H9 (cell line): ENCODE measurements at regions not wholly inside any gene's neighbourhood (a gene's known extent, or its start where the extent isn't known, plus 50 kb on each side); places are given as distances from the start of the nearest gene placed in this dataset.

Experiments used
- DNase-seq: peaks from one replicate; pipeline ENCODE4 v3.0.0-alpha.2; 2017
- H2AFZ ChIP-seq: one replicate; pipeline ENCODE4 v1.6.1; 2013; ENCODE audit warnings: mild to moderate bottlenecking, low read length, control low read depth, moderate library complexity
- H2AK5ac ChIP-seq: 2 replicates; pipeline ENCODE4 v1.6.1; 2013; ENCODE audit warnings: low read length, control low read depth, mixed read lengths; ENCODE audit not compliant: insufficient read length
- H2BK120ac ChIP-seq: one replicate; pipeline ENCODE4 v1.6.1; 2013; ENCODE audit warnings: low read depth, mild to moderate bottlenecking, low read length, control low read depth, inconsistent platforms; ENCODE audit not compliant: poor library complexity, severe bottlenecking
- H2BK12ac ChIP-seq: 2 replicates; pipeline ENCODE4 v1.6.1; 2013; ENCODE audit warnings: low read length, control low read depth, mixed read lengths, low read depth; ENCODE audit not compliant: insufficient read length
- H2BK15ac ChIP-seq: 2 replicates; pipeline ENCODE4 v1.6.1; 2013; ENCODE audit warnings: low read depth, low read length, control low read depth
- H2BK20ac ChIP-seq: one replicate; pipeline ENCODE4 v1.6.1; 2013; ENCODE audit warnings: low read depth, mild to moderate bottlenecking, low read length, control low read depth, inconsistent platforms; ENCODE audit not compliant: poor library complexity, severe bottlenecking
- H2BK5ac ChIP-seq: 2 replicates; pipeline ENCODE4 v1.6.1; 2013; ENCODE audit warnings: low read length, control low read depth, mixed read lengths; ENCODE audit not compliant: insufficient read length
- H3K14ac ChIP-seq: 2 replicates; pipeline ENCODE4 v1.6.1; 2013; ENCODE audit warnings: low read length, control low read depth; ENCODE audit not compliant: insufficient read depth
- H3K18ac ChIP-seq: 2 replicates; pipeline ENCODE4 v1.6.1; 2013; ENCODE audit warnings: low read depth, mild to moderate bottlenecking, mixed read lengths, low read length, control low read depth; ENCODE audit not compliant: insufficient read length
- H3K23ac ChIP-seq: 2 replicates; pipeline ENCODE4 v1.6.1; 2013; ENCODE audit warnings: low read length, control low read depth, mixed read lengths, low read depth; ENCODE audit not compliant: insufficient read length
- H3K23me2 ChIP-seq: 2 replicates; pipeline ENCODE4 v1.6.1; 2013; ENCODE audit warnings: low read depth, mild to moderate bottlenecking, mixed read lengths, low read length, control low read depth; ENCODE audit not compliant: insufficient read length, poor library complexity, severe bottlenecking
- H3K27ac ChIP-seq: 2 replicates; pipeline ENCODE4 v1.5.1; 2013; ENCODE audit warnings: low read length, control low read depth, mixed read lengths, low read depth; ENCODE audit not compliant: insufficient read length
- H3K27me3 ChIP-seq: 2 replicates; pipeline ENCODE4 v1.6.1; 2013; ENCODE audit warnings: low read length, control low read depth, inconsistent platforms; ENCODE audit not compliant: insufficient read depth
- H3K4ac ChIP-seq: 2 replicates; pipeline ENCODE4 v1.6.1; 2013; ENCODE audit warnings: low read depth, mild to moderate bottlenecking, control low read depth, inconsistent platforms, low read length, moderate library complexity
- H3K4me1 ChIP-seq: 2 replicates; pipeline ENCODE4 v1.6.1; 2013; ENCODE audit warnings: low read length, control low read depth, inconsistent platforms; ENCODE audit not compliant: insufficient read depth
- H3K4me2 ChIP-seq: 2 replicates; pipeline ENCODE4 v1.6.1; 2013; ENCODE audit warnings: low read length, control low read depth, mixed read lengths; ENCODE audit not compliant: insufficient read length, insufficient read depth
- H3K56ac ChIP-seq: 2 replicates; pipeline ENCODE4 v1.6.1; 2013; ENCODE audit warnings: low read depth, mild to moderate bottlenecking, mixed read lengths, low read length, control low read depth; ENCODE audit not compliant: insufficient read length
- H3K79me1 ChIP-seq: 2 replicates; pipeline ENCODE4 v1.6.1; 2013; ENCODE audit warnings: low read depth, mild to moderate bottlenecking, moderate library complexity, low read length, control low read depth, inconsistent platforms; ENCODE audit not compliant: insufficient read depth, poor library complexity, severe bottlenecking
- H3K79me2 ChIP-seq: 2 replicates; pipeline ENCODE4 v1.6.1; 2013; ENCODE audit warnings: low read length, control low read depth, inconsistent platforms; ENCODE audit not compliant: insufficient read depth
- H3K9ac ChIP-seq: 2 replicates; pipeline ENCODE4 v1.6.1; 2013; ENCODE audit warnings: low read length, control low read depth, mixed read lengths; ENCODE audit not compliant: insufficient read length; ENCODE audit errors: extremely low read depth
- H3K9me3 ChIP-seq: one replicate; pipeline ENCODE4 v1.6.1; 2013; ENCODE audit warnings: low read depth, low read length, inconsistent platforms; ENCODE audit not compliant: control insufficient read depth
- H3T11ph ChIP-seq: one replicate; pipeline ENCODE4 v1.6.1; 2013; ENCODE audit warnings: mild to moderate bottlenecking, low read length, control low read depth, inconsistent platforms
- H4K20me1 ChIP-seq: one replicate; pipeline ENCODE4 v1.6.1; 2013; ENCODE audit not compliant: control insufficient read depth, insufficient read length, insufficient read depth
- H4K5ac ChIP-seq: 2 replicates; pipeline ENCODE4 v1.6.1; 2013; ENCODE audit warnings: low read depth, mild to moderate bottlenecking, mixed read lengths, low read length, control low read depth; ENCODE audit not compliant: insufficient read length
- H4K8ac ChIP-seq: replicated peaks from 2 replicates; pipeline ENCODE4 v1.6.1; 2013; ENCODE audit warnings: low read length, control low read depth, mixed read lengths, low read depth; ENCODE audit not compliant: insufficient read length
- H4K91ac ChIP-seq: 2 replicates; pipeline ENCODE4 v1.6.1; 2013; ENCODE audit warnings: low read depth, mild to moderate bottlenecking, moderate library complexity, mixed read lengths, low read length, control low read depth; ENCODE audit not compliant: insufficient read length
- H3K27ac Mint-ChIP-seq, 3 experiments: 2 replicates in 2 of 3; 3 replicates in 1 of 3; pipeline ENCODE4 v1.8.0; 2020 to 2021; ENCODE audit warnings: mixed read lengths in 3 of 3, mild to moderate bottlenecking in 1 of 3, moderate library complexity in 1 of 3
- H3K27me3 Mint-ChIP-seq: 2 replicates; pipeline ENCODE4 v1.8.0; 2021; ENCODE audit warnings: low read depth, mild to moderate bottlenecking, moderate library complexity, mixed read lengths
- H3K36me3 Mint-ChIP-seq, 3 experiments: 2 replicates in 2 of 3; 3 replicates in 1 of 3; pipeline ENCODE4 v1.8.0; 2020 to 2021; ENCODE audit warnings: low read depth in 3 of 3, mixed read lengths in 3 of 3; ENCODE audit not compliant: insufficient read depth in 1 of 3
- H3K4me1 Mint-ChIP-seq, 2 experiments: 2 replicates each; pipeline ENCODE4 v1.8.0; 2020; ENCODE audit warnings: mixed read lengths in 2 of 2
- H3K4me3 Mint-ChIP-seq, 2 experiments: 2 replicates in 1 of 2; 3 replicates in 1 of 2; pipeline ENCODE4 v1.8.0; 2020 to 2021; ENCODE audit warnings: mild to moderate bottlenecking in 2 of 2, mixed read lengths in 2 of 2, moderate library complexity in 1 of 2
- H3K9me3 Mint-ChIP-seq, 2 experiments: 2 replicates in 1 of 2; 3 replicates in 1 of 2; pipeline ENCODE4 v1.8.0; 2020; ENCODE audit warnings: mild to moderate bottlenecking in 2 of 2, mixed read lengths in 2 of 2, moderate library complexity in 1 of 2
- CTCF ChIP-seq: fragments of 200-600 bp; sonication (generic); conservative IDR thresholded peaks from 3 replicates; pipeline ENCODE4 v1.8.0; 2021; ENCODE audit warnings: antibody characterized with exemption, mild to moderate bottlenecking
- WGBS: extraction: QIAGEN DNeasy Blood & Tissue Kit; methylation state at CpG from one replicate; pipeline ENCODE4 v1.1.7; 2013; ENCODE audit warnings: missing lambda C conversion rate, low lambda C conversion rate, mixed read lengths; ENCODE audit not compliant: insufficient read length; ENCODE audit errors: extremely low coverage; 5-methylcytosine and 5-hydroxymethylcytosine counted together

- Histone ChIP-seq H4K8ac (no peak overlapping the region), H3K56ac (no peak overlapping the region), H4K5ac (no peak overlapping the region), H3K23me2 (no peaks in the 10 kb centered on the region), H3K23ac (no peak overlapping the region), H3K14ac (no peak overlapping the region), H4K20me1 (no peaks in the 10 kb centered on the region), H2BK20ac (no peak overlapping the region), H3K18ac (no peak overlapping the region), H3K79me1 (no peaks in the 10 kb centered on the region), H2BK5ac (no peak overlapping the region), H2BK15ac (no peak overlapping the region), H2AK5ac (no peak overlapping the region), H3K4ac (no peak overlapping the region), H3K27ac (no peak overlapping the region), H2BK120ac (no peak overlapping the region), H2BK12ac (no peak overlapping the region), H3K9me3 (no peaks in the 10 kb centered on the region), H3K4me1 (peaks cover 5% of the 10 kb centered on the region; the same call in 1 of the 2 replicates), H4K91ac (no peak overlapping the region), H3K4me2 (no peak overlapping the region), H2AFZ (no peak overlapping the region), H3T11ph (no peak overlapping the region), H3K9ac (no peak overlapping the region), H3K79me2 (no peaks in the 10 kb centered on the region), H3K27me3 (no peaks in the 10 kb centered on the region)
- Mint-ChIP-seq H3K4me3 (no peak overlapping the region), H3K36me3 (no peaks in the 10 kb centered on the region), H3K27me3 (no peaks in the 10 kb centered on the region), H3K4me1 (peaks cover 13 to 18% of the 10 kb centered on the region in 2 experiments), H3K9me3 (no peaks in the 10 kb centered on the region), H3K27ac (no peak overlapping the region)
- no CpG with 5 or more reads among the region's 1 CpG for WGBS
- TF ChIP-seq CTCF = no peak
- DNase-seq = no peak
Observed at GRCh38 chr13:82506805-82507414, 1375.4 kb downstream of the SLITRK1 start.
